IMR-90 (cell line): ENCODE measurements at regions not wholly inside any gene's neighbourhood (a gene's known extent, or its start where the extent isn't known, plus 50 kb on each side); places are given as distances from the start of the nearest gene placed in this dataset.

Experiments used
- ATAC-seq: fragments of 200-7000 bp; cut with Tn5 transposase; 2 replicates; pipeline ENCODE4 v1.9.1; 2020; ENCODE audit warnings: low read depth, mild to moderate bottlenecking, moderate library complexity
- BruUV-seq: library from RNA; stranded (reverse); fragments of 400-500 nt; replicated peaks from 2 replicates; lab custom pipeline; 2021; lab: Mats Ljungman, UMichigan
- CTCF ChIA-PET: fragments of 300-600 bp; formaldehyde crosslinking; extraction: SDS; loops from one replicate; lab custom pipeline; 2021; ENCODE audit warnings: antibody characterized with exemption; lab: Yijun Ruan, JAX
- POLR2A ChIA-PET: fragments of 300-600 bp; sonication (Branson Sonifier 250); formaldehyde crosslinking; loops from one replicate; lab custom pipeline; 2022; ENCODE audit warnings: antibody characterized with exemption; ENCODE audit not compliant: unreplicated experiment; lab: Charles Lee
- DNase-seq: peaks from one replicate; pipeline ENCODE4 v3.0.0; 2013
- H2AFZ ChIP-seq: replicated peaks from 2 replicates; pipeline ENCODE3; 2013; ENCODE audit warnings: low read length, mild to moderate bottlenecking; ENCODE audit not compliant: poor library complexity
- H2AK5ac ChIP-seq: 2 replicates; pipeline ENCODE4 v1.6.1; 2013; ENCODE audit warnings: low read depth, low read length, inconsistent platforms
- H2AK9ac ChIP-seq: replicated peaks from 2 replicates; pipeline ENCODE3; 2013; ENCODE audit warnings: mild to moderate bottlenecking, low read depth, low read length, moderate library complexity; ENCODE audit not compliant: poor library complexity
- H2BK120ac ChIP-seq: 2 replicates; pipeline ENCODE4 v1.6.1; 2013; ENCODE audit warnings: low read depth, low read length, inconsistent platforms
- H2BK15ac ChIP-seq: 3 replicates; pipeline ENCODE4 v1.6.1; 2013; ENCODE audit warnings: low read depth, low read length, inconsistent platforms
- H2BK20ac ChIP-seq: 2 replicates; pipeline ENCODE4 v1.6.1; 2013; ENCODE audit warnings: low read depth, mild to moderate bottlenecking, inconsistent platforms, low read length, moderate library complexity
- H2BK5ac ChIP-seq: 2 replicates; pipeline ENCODE4 v1.6.1; 2013; ENCODE audit warnings: mild to moderate bottlenecking, low read depth, low read length, inconsistent platforms; ENCODE audit not compliant: poor library complexity, severe bottlenecking
- H3K14ac ChIP-seq: replicated peaks from 2 replicates; pipeline ENCODE4 v1.6.1; 2013; ENCODE audit warnings: low read depth, low read length, inconsistent platforms
- H3K18ac ChIP-seq: 2 replicates; pipeline ENCODE4 v1.6.1; 2013; ENCODE audit warnings: low read depth, low read length, control low read depth
- H3K23ac ChIP-seq: 2 replicates; pipeline ENCODE4 v1.6.1; 2013; ENCODE audit warnings: low read depth, low read length, inconsistent platforms
- H3K27ac ChIP-seq: 2 replicates; pipeline ENCODE4 v1.5.1; 2013; ENCODE audit warnings: mild to moderate bottlenecking, control low read depth, low read length; ENCODE audit not compliant: insufficient read depth
- H3K27me3 ChIP-seq: 2 replicates; pipeline ENCODE4 v1.6.1; 2013; ENCODE audit warnings: low read length; ENCODE audit not compliant: control insufficient read depth, insufficient read depth
- H3K36me3 ChIP-seq: 2 replicates; pipeline ENCODE4 v1.6.1; 2013; ENCODE audit warnings: low read length, mixed read lengths; ENCODE audit not compliant: control insufficient read depth, insufficient read depth
- H3K4ac ChIP-seq: 2 replicates; pipeline ENCODE4 v1.6.1; 2013; ENCODE audit warnings: low read depth, low read length, inconsistent platforms
- H3K4me1 ChIP-seq: 2 replicates; pipeline ENCODE4 v1.6.1; 2013; ENCODE audit warnings: low read length, mixed read lengths; ENCODE audit not compliant: control insufficient read depth, insufficient read depth
- H3K4me2 ChIP-seq: 2 replicates; pipeline ENCODE4 v1.6.1; 2013; ENCODE audit warnings: low read depth, mild to moderate bottlenecking, control low read depth, low read length, moderate library complexity
- H3K4me3 ChIP-seq: 2 replicates; pipeline ENCODE4 v1.5.1; 2013; ENCODE audit warnings: low read depth, mild to moderate bottlenecking, control low read depth, low read length, moderate library complexity; ENCODE audit not compliant: insufficient read depth
- H3K56ac ChIP-seq: 2 replicates; pipeline ENCODE4 v1.6.1; 2013; ENCODE audit warnings: low read length, inconsistent platforms; ENCODE audit not compliant: insufficient read depth; ENCODE audit errors: extremely low read depth
- H3K79me1 ChIP-seq, 2 experiments: 2 replicates each; pipeline ENCODE4 v1.6.1; 2013; ENCODE audit warnings: low read length in 2 of 2, inconsistent platforms in 1 of 2, low read depth in 1 of 2
- H3K9ac ChIP-seq: 2 replicates; pipeline ENCODE4 v1.6.1; 2013; ENCODE audit warnings: low read depth, low read length, control low read depth
- H3K9me1 ChIP-seq: 2 replicates; pipeline ENCODE4 v1.6.1; 2013; ENCODE audit warnings: low read length, inconsistent platforms; ENCODE audit not compliant: insufficient read depth
- H3K9me3 ChIP-seq: 2 replicates; pipeline ENCODE4 v1.6.1; 2013; ENCODE audit warnings: low read length; ENCODE audit not compliant: control insufficient read depth, insufficient read depth
- H4K20me1 ChIP-seq: 2 replicates; pipeline ENCODE4 v1.6.1; 2013; ENCODE audit warnings: low read length, inconsistent platforms; ENCODE audit not compliant: insufficient read depth
- H4K5ac ChIP-seq: 2 replicates; pipeline ENCODE4 v1.6.1; 2013; ENCODE audit warnings: mild to moderate bottlenecking, low read depth, low read length, control low read depth
- H4K8ac ChIP-seq, 2 experiments: 2 replicates each; pipeline ENCODE4 v1.6.1; 2013; ENCODE audit warnings: low read depth in 2 of 2, low read length in 2 of 2, control low read depth in 1 of 2, inconsistent platforms in 1 of 2
- H4K91ac ChIP-seq: 2 replicates; pipeline ENCODE4 v1.6.1; 2013; ENCODE audit warnings: low read depth, low read length, inconsistent platforms; ENCODE audit not compliant: insufficient read depth
- BHLHE40 ChIP-seq: fragments of 150-350 bp; IDR thresholded peaks from 2 replicates; pipeline ENCODE4 v1.6.1; 2016; ENCODE audit warnings: mild to moderate bottlenecking, low read depth, low read length
- RCOR1 ChIP-seq: IDR thresholded peaks from 2 replicates; pipeline ENCODE4 v1.6.1; 2012; ENCODE audit warnings: mild to moderate bottlenecking, low read length, improper control_type of control experiment; ENCODE audit not compliant: insufficient replicate concordance
- USF2 ChIP-seq: fragments of 150-350 bp; IDR thresholded peaks from 2 replicates; pipeline ENCODE4 v1.6.1; 2017; ENCODE audit warnings: mild to moderate bottlenecking, antibody characterized with exemption, low read length, low read depth
- WGBS, 2 experiments: methylation state at CpG; one replicate each; pipeline versions ENCODE4 v1.1.5 to v1.1.7; 2013; ENCODE audit warnings: missing lambda C conversion rate in 2 of 2; ENCODE audit not compliant: insufficient read length in 1 of 2; ENCODE audit errors: extremely low coverage in 2 of 2; 5-methylcytosine and 5-hydroxymethylcytosine counted together
- dilution Hi-C: fragments of 300-500 bp; cut with HindIII; formaldehyde crosslinking; loops from one replicate; pipeline ENCODE4 v1.14.3; 2018; ENCODE audit warnings: low sequenced_read_pairs; ENCODE audit not compliant: unreplicated experiment
- in situ Hi-C: fragments of 300-500 bp; cut with MboI; formaldehyde crosslinking; loops from 3 replicates; pipeline ENCODE4 v1.14.3; 2019; ENCODE audit warnings: low sequenced_read_pairs, inconsistent platforms, mixed read lengths
- intact Hi-C: fragments of 100-400 bp; cut with micrococcal nuclease; formaldehyde crosslinking; loops from 2 replicates; pipeline ENCODE4 v1.10.0; 2022

DNA sequence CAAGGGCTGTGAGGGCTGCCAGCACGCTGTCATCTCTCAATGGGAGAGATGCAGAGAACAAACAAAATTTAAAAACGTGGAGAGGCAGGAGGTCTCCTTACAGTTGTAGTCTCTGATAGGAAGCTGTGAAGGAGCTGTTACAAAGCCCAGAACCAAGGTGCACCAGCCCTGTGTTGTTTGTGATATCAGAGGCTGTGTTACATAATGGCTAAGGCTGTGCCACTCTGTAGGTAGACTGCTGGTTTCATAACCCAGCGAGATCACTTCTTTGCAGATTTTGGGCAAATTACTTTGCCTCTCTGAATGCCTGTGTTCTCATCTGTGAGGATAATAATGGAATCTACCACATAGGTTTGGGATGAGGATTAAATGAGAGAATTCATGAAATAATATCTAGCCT is 1480.7 kb upstream of the WWC1 start:
- no peaks in the 10 kb centered on the region for H3K9me1 ChIP-seq
- no peak overlapping the region for H2AFZ ChIP-seq
- H3K27me3 ChIP-seq: no peaks in the 10 kb centered on the region
- ChIA-PET CTCF (no interaction called here), POLR2A (no interaction called here)
- H4K5ac ChIP-seq: no peak overlapping the region
- dilution Hi-C loops (no loop called here), in situ Hi-C loops (no loop called here), intact Hi-C loops (no loop called here)
- H3K4me1 ChIP-seq: no peaks in the 10 kb centered on the region
- no peak overlapping the region for H2BK120ac ChIP-seq
- H3K9ac ChIP-seq: no peak overlapping the region
- H3K4me2 ChIP-seq: no peak overlapping the region
- no peak overlapping the region for H4K8ac ChIP-seq
- no peak for TF ChIP-seq BHLHE40
- no peak for TF ChIP-seq USF2
- TF ChIP-seq RCOR1: no peak
- no peak overlapping the region for H3K14ac ChIP-seq
- no peak overlapping the region for H4K91ac ChIP-seq
- BruUV-seq: no TSS peak
- no peak overlapping the region for H3K18ac ChIP-seq
- H3K36me3 ChIP-seq: no peaks in the 10 kb centered on the region
- H3K79me1 ChIP-seq: no peaks in the 10 kb centered on the region
- H2AK5ac ChIP-seq: no peak overlapping the region
- 80% methylated on average over 1 of the region's 3 CpGs; no CpG with 5 or more reads in 1 of the 2 experiments for WGBS, 2 experiments
- H3K23ac ChIP-seq: no peak overlapping the region
- H3K4me3 ChIP-seq: no peak overlapping the region
- H4K20me1 ChIP-seq: no peaks in the 10 kb centered on the region
- no peak overlapping the region for H2AK9ac ChIP-seq
- ATAC-seq (no peak), DNase-seq (no peak)
- no peak overlapping the region for H2BK20ac ChIP-seq
- H2BK15ac ChIP-seq: no peak overlapping the region
- no peak overlapping the region for H3K4ac ChIP-seq
- H3K27ac ChIP-seq: no peak overlapping the region
- H2BK5ac ChIP-seq: no peak overlapping the region
- H3K9me3 ChIP-seq: peaks cover 10% of the 10 kb centered on the region; the same call in 1 of the 2 replicates
- H3K56ac ChIP-seq: no peak overlapping the region
